ENCODE measurements at regions not wholly inside any gene's neighbourhood (a gene's known extent, or its start where the extent isn't known, plus 50 kb on each side); places are given as distances from the start of the nearest gene placed in this dataset.

- DNase-seq = no peak
Observed at GRCh38 chr6:149218915-149219314, 98.6 kb upstream of the TAB2 start.

- no peak for DNase-seq
Observed at GRCh38 chr6:149220882-149221773, 96.4 kb upstream of the TAB2 start.

- DNase-seq = no peak
Observed at GRCh38 chr6:149221774-149222070, 95.8 kb upstream of the TAB2 start.

- DNase-seq = no peak
Observed at GRCh38 chr6:149223120-149223903, 94.2 kb upstream of the TAB2 start.

- DNase-seq = no peak
Observed at GRCh38 chr6:149223904-149224351, 93.6 kb upstream of the TAB2 start.

GRCh38 chr6:149224399-149224798, 93.1 kb upstream of the TAB2 start:
- no peak for DNase-seq

GRCh38 chr6:149225370-149225769, 92.1 kb upstream of the TAB2 start:
- no peak for DNase-seq

GRCh38 chr6:149225946-149226345, 91.6 kb upstream of the TAB2 start:
- no peak for DNase-seq

- no peak for DNase-seq
Observed at GRCh38 chr6:149227796-149228195, 89.7 kb upstream of the TAB2 start.

GRCh38 chr6:149228311-149228955, 89.1 kb upstream of the TAB2 start:
- no peak for DNase-seq

- DNase-seq = no peak
Observed at GRCh38 chr6:149229096-149229495, 88.4 kb upstream of the TAB2 start.

- no peak for DNase-seq
Observed at GRCh38 chr6:149230712-149231460, 86.6 kb upstream of the TAB2 start.

- no peak for DNase-seq
Observed at GRCh38 chr6:149231778-149232177, 85.7 kb upstream of the TAB2 start.

- DNase-seq = no peak
Observed at GRCh38 chr6:149233056-149233715, 84.3 kb upstream of the TAB2 start.

GRCh38 chr6:149234051-149234962, 83.2 kb upstream of the TAB2 start:
- DNase-seq = no peak

GRCh38 chr6:149235130-149235561, 82.4 kb upstream of the TAB2 start:
- DNase-seq = no peak

GRCh38 chr6:149236589-149236988, 80.9 kb upstream of the TAB2 start:
- DNase-seq = no peak

- no peak for DNase-seq
Observed at GRCh38 chr6:149237464-149237863, 80.0 kb upstream of the TAB2 start.

- DNase-seq = no peak
Observed at GRCh38 chr6:149239573-149240209, 77.8 kb upstream of the TAB2 start.

GRCh38 chr6:149242883-149243282, 74.6 kb upstream of the TAB2 start:
- DNase-seq = no peak

- no peak for DNase-seq
Observed at GRCh38 chr6:149244105-149244504, 73.4 kb upstream of the TAB2 start.

All from left hindlimb (tissue), 1 donor.